ENCODE measurements at regions not wholly inside any gene's neighbourhood (a gene's known extent, or its start where the extent isn't known, plus 50 kb on each side); places are given as distances from the start of the nearest gene placed in this dataset.
"Not testable (repeated sequence)": the region's sequence is repeated elsewhere in the genome, so short reads cannot be mapped to it uniquely, and the experiment has no call there.

DNA sequence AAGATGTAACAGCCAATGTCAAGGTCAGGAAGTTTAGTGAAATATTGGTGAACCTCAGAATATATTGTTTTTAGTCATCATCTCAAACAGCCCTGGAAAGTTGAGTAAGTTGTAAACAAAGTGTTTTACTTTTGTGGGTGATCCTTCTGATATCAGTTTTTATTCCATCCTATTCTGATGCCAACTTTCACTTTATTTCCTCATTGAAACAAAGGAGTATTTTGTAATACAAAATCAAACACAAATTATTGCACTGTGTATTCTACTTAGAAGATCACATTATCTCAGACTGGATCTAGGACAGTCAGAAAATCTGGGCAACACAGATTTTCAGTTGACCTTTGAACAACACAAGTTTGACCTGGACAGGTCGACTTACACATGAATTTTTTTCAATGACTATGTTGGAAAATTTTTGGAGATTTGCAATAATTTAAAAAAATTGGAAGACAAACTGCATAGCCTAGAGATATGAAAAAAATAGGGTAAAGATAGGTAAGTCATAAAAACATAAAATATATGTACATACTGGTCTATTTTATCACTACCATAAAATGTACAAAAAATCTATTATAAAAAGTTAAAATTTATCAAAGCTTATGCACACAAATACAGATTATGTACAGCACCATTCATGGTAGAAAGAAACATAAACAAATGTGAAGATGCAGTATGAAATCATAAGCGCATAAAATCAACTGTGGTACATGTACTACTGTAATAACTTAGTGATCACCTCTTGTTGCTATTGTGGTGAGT, 709.1 kb upstream of the FAM241A start:
- Histone ChIP-seq H3K27ac (no peak overlapping the region), H3K36me3 (no peaks in the 10 kb centered on the region), H3K4me1 (ENCODE audit: insufficient read depth) (no peaks in the 10 kb centered on the region), H3K27me3 (no peaks in the 10 kb centered on the region), H3K4me3 (no peak overlapping the region), H3K9me3 (no peaks in the 10 kb centered on the region)
- 51 to 71% (median 53%) methylated on average over 2 of the region's 2 CpGs for WGBS, 3 donors
- DNase-seq = no peak
- TF ChIP-seq, protein P1, sequence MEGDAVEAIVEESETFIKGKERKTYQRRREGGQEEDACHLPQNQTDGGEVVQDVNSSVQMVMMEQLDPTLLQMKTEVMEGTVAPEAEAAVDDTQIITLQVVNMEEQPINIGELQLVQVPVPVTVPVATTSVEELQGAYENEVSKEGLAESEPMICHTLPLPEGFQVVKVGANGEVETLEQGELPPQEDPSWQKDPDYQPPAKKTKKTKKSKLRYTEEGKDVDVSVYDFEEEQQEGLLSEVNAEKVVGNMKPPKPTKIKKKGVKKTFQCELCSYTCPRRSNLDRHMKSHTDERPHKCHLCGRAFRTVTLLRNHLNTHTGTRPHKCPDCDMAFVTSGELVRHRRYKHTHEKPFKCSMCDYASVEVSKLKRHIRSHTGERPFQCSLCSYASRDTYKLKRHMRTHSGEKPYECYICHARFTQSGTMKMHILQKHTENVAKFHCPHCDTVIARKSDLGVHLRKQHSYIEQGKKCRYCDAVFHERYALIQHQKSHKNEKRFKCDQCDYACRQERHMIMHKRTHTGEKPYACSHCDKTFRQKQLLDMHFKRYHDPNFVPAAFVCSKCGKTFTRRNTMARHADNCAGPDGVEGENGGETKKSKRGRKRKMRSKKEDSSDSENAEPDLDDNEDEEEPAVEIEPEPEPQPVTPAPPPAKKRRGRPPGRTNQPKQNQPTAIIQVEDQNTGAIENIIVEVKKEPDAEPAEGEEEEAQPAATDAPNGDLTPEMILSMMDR (IDR thresholded peaks at IDR 0.05) = no peak
- intact Hi-C loops (cut with DNase I) = no loop called here

DNA sequence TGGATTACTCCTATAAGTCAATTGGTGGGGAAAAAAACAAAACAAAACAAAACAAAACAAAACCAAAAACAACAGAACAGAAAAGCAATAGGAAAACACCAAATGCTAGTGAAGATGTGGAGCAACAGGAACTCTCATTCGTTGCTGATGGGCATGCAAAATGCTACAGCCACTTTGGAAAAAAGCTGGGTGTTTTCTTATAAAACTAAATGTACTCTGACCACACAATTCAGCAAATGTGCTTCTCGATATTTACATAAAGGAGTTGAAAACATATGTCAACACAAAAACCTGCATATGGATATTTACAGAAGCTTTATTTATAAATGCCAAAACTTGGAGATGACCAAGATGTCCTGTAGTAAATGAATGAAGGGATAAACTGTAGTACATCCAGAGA, 703.6 kb upstream of the FAM241A start:
- Histone ChIP-seq H3K36me3 (no peaks in the 10 kb centered on the region), H3K27ac (no peak overlapping the region), H3K4me1 (ENCODE audit: insufficient read depth) (no peaks in the 10 kb centered on the region), H3K27me3 (no peaks in the 10 kb centered on the region), H3K9me3 (no peaks in the 10 kb centered on the region), H3K4me3 (no peak overlapping the region)
- intact Hi-C loops (cut with DNase I) = no loop called here
- WGBS, 3 donors = 62 to 80% (median 72%) methylated on average over 2 of the region's 2 CpGs
- TF ChIP-seq POLR2A (IDR thresholded peaks at IDR 0.05) (no peak), EP300 (IDR thresholded peaks at IDR 0.05) (no peak)
- TF ChIP-seq, protein P1 (IDR thresholded peaks at IDR 0.05) = no peak
- no peak for DNase-seq

DNA sequence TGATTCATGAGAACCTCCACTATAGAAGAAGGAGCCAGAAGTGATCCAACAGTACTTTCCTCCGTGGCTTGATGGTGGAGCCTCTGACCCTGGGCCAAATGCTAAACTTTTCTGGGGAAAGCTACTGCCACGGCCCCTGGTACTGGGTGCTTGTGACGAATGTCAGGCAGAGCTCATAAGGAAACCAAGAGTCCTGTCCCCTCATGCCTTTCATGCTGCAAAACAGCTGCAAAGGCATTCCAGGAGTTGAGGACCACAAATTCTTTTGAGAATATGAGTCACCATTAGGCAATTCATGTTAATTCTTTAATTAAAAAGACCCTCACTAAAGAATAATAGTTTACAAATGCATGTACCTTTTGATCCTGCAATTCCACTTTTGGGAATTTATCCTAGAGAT, 700.4 kb upstream of the FAM241A start:
- H3K27me3 ChIP-seq; H3K36me3 ChIP-seq; DNase-seq; H3K9me3 ChIP-seq; H3K27ac ChIP-seq; H3K4me3 ChIP-seq; H3K4me1 ChIP-seq (ENCODE audit: insufficient read depth); intact Hi-C loops (cut with DNase I): not testable (repeated sequence)
- WGBS, 3 donors = 78 to 88% (median 84%) methylated on average over 3 of the region's 3 CpGs

DNA sequence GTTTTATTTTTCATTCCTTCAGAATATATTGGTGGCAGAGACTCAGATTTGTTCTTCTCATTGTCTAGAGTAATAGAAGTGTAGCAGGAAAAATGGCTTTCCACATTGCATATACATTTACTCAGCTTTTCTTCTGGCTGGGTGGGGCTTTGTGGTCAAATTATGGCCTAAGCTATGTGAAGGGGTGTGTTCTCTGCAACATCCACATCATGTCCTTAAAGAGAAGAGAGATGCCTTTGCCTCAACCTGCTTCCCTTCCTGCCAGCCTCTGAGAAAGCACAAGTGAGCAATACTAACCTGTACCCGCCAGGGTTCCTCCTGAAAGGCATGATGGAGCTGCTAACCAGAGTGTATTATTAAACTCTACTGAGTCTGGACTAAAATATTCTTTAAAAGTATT, 695.6 kb upstream of the FAM241A start:
- no peak for TF ChIP-seq POLR2A (IDR thresholded peaks at IDR 0.05)
- TF ChIP-seq, protein P1 (IDR thresholded peaks at IDR 0.05) = no peak
- TF ChIP-seq EP300 (IDR thresholded peaks at IDR 0.05) = no peak
- Histone ChIP-seq H3K4me1 (ENCODE audit: insufficient read depth) (no peaks in the 10 kb centered on the region), H3K27me3 (no peaks in the 10 kb centered on the region), H3K36me3 (no peaks in the 10 kb centered on the region), H3K27ac (no peak overlapping the region), H3K4me3 (no peak overlapping the region), H3K9me3 (no peaks in the 10 kb centered on the region)
- 85 to 95% (median 90%) methylated on average over 1 of the region's 1 CpG for WGBS, 3 donors
- intact Hi-C loops (cut with DNase I) = no loop called here
- DNase-seq = no peak

DNA sequence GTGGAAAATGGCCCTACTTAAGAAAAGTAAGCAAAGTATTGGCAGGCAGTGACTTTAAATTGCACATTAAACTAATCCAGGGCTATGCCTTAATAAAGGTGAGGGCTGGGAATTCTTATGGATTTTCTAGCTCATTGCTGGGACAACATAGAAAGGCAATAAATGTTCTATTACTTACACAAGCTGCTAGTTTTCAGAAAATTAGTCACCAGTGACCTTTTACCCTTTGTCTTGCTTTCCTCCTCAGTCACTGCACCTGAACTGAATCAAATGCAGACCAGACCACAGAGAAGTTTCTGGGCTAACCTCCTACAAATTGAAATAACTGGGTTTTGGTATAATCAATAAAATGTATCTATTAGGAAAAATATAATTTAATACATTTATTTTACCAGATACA, 694.4 kb upstream of the FAM241A start:
- Histone ChIP-seq H3K27me3 (no peaks in the 10 kb centered on the region), H3K36me3 (no peaks in the 10 kb centered on the region), H3K27ac (no peak overlapping the region), H3K4me3 (no peak overlapping the region), H3K9me3 (no peaks in the 10 kb centered on the region), H3K4me1 (ENCODE audit: insufficient read depth) (no peaks in the 10 kb centered on the region)
- TF ChIP-seq POLR2A (IDR thresholded peaks at IDR 0.05) (no peak), EP300 (IDR thresholded peaks at IDR 0.05) (no peak)
- TF ChIP-seq, protein P1 (IDR thresholded peaks at IDR 0.05) = no peak
- intact Hi-C loops (cut with DNase I) = no loop called here
- DNase-seq = no peak
